SK-N-MC (cell line): ENCODE measurements at regions not wholly inside any gene's neighbourhood (a gene's known extent, or its start where the extent isn't known, plus 50 kb on each side); places are given as distances from the start of the nearest gene placed in this dataset.

ENCODE experiments used
- EZH2 ChIP-seq: fragments of 200-600 bp; sonication (generic); IDR thresholded peaks from one replicate; pipeline ENCODE4 v1.6.1; 2017; ENCODE audit warnings: antibody characterized with exemption
- FOXP2 ChIP-seq: optimal IDR thresholded peaks from 2 replicates; pipeline ENCODE3; 2011; ENCODE audit warnings: mild to moderate bottlenecking, moderate library complexity; ENCODE audit not compliant: insufficient read depth; ENCODE audit errors: extremely low read length, control extremely low read depth
- POLR2AphosphoS5 ChIP-seq: IDR thresholded peaks from 2 replicates; pipeline ENCODE4 v1.6.1; 2012; ENCODE audit warnings: mild to moderate bottlenecking, low read depth, low read length, borderline replicate concordance

GRCh38 chr11:128315933-128316332, 271.4 kb downstream of the ETS1 start:
- TF ChIP-seq EZH2 (no peak), POLR2AphosphoS5 (no peak), FOXP2 (no peak)
